ENCODE measurements at regions not wholly inside any gene's neighbourhood (a gene's known extent, or its start where the extent isn't known, plus 50 kb on each side); places are given as distances from the start of the nearest gene placed in this dataset.
"Not testable (repeated sequence)": the region's sequence is repeated elsewhere in the genome, so short reads cannot be mapped to it uniquely, and the experiment has no call there.

DNA sequence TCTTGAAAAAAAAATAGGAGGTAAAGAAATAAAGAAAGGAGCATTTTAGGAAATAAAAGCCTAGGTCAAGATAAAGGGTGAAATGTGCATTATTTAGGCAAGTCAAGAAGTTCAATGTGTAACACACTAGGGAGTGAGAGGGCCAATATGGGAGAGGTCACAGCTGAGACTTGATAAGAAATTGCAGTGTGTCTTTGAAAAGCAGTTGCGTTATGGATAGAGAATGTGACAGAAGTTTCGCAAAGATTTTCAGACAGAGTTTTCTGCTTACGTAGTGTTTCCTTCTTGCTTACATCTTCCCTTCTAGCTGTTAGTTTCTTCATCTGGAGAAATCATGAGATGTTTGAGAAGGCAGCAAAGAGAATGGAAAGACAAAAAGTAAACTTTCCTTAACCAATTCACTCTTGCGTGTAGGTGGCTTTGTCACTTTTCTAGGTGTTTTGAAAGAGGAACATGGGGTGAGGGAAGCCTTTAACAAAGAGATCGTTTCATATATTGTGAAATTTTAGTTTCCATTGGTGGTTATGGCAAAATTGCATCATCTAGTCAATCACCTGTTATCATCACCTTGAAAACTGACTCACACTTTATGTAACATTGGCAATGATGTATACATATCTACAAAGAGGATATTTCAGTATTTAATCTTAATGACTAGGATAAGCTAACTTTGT, 975.5 kb downstream of the OLFM4 start:
- no peak for DNase-seq

DNA sequence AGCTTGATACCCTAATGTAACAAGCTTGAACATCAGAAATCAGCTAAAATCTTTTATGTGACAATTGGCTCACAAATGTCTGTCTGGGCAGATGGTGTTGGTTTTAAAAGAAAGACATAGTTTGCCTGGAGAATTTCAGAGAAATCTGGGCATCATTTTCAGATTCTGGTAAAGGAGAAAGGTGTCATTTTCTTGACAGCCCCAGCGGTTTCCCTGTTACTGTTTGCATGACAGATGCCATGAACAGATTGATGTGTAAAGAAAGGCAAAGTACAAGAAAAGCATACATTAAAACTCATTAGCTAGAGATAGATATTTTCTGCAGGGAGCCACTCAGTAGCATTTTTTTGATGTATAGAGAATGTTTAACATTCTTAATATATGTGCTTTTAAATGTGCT, 987.9 kb downstream of the OLFM4 start:
- DNase-seq: no peak

DNA sequence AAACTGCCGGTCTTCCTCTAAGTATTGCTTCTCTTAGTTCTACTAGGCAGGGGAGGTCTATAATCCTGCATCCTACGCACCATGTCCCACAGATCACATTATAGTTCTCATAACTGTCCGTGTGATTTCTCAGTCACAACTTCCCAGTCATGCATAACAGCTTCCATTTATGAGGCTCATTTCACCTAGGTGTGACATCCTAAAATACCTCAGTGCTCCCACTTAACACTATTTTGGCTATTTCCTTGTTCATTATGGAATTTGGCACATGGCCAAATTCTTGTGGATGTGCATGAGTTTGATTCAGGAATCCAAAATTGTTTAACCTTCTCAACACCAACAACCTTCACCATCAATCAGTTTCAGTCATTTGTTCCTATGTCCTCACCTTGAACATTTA, 989.9 kb downstream of the OLFM4 start:
- no peak for DNase-seq

DNA sequence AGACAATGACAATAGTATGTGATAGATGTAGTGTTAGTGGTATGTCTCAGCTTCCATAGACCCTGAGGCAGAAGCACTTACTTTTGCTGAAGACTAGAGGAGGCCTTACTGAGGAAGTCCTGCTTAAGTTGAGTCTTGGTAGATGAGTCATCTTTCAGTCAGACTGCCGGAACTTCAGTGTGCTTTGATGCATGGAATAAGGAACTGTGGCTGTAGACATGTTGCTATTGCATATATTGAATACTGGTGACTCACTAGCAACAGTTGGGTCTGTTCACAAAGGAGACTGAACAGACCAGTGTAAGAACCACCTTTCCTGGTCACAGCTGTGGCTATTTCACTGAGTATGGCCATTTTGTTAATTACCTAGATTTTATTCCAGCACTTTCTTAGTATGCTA, 1000.6 kb downstream of the OLFM4 start:
- no peak for DNase-seq

DNA sequence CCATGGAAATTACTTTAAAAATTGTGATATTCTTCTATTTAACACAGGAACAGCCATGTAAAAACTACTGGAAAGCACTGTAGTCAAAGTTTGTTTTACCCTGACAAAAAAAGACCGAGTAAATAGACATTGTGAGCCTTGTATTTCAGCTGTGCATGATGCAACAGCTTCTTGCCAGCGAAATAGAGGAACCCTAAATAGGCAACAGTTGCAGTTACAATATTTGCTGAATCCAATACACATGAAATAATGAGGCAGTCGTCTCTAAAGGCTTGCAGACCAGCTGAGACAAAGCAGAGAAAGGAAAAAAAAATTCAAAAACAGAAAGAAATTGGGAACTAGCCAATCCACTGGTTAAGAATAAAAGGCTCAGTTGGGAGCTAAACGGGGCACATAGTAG, 1001.1 kb downstream of the OLFM4 start:
- DNase-seq: no peak

DNA sequence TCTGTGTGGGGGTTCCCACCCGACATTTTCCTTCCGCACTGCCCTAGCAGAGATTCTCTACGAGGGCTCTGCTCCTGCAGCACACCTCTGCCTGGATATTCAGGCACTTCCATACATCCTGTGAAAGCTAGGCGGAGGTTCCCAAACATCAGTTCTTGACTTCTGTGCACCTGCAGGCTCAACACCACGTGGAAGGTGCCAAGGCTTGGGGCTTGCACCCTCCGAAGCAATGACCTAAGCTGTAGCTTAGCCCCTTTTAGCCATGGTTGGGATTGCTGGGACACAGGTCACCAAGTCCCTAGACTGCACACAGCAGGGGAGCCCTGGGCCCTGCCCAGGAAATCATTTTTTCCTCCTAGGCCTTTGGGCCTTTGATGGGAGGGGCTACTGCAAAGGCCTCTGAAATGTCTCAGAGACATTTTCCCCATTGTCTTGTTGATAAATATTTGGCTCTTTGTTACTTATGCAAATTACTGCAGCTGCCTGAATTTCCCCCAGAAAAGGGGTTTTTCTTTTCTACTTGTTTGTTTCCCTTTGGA, 1004.8 kb downstream of the OLFM4 start:
- DNase-seq: no peak

DNA sequence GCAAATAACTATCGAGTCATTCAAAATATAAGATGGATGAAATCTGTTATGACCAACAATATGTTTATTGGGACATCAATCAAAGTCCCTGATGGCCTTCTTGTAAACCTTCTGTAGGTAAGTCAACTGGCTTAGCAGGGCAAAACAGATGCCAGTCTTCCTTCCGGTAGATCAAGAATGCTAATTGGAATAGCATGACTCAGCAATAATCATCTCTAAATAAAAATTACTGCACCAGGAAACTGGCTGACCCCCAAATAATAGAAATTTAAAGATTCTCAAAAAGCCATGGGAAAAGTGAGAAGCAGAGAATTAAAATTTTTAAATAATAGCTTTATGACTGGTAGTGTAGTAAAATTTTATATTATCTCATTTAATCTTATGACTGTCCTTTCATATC, 1005.4 kb downstream of the OLFM4 start:
- no peak for DNase-seq

DNA sequence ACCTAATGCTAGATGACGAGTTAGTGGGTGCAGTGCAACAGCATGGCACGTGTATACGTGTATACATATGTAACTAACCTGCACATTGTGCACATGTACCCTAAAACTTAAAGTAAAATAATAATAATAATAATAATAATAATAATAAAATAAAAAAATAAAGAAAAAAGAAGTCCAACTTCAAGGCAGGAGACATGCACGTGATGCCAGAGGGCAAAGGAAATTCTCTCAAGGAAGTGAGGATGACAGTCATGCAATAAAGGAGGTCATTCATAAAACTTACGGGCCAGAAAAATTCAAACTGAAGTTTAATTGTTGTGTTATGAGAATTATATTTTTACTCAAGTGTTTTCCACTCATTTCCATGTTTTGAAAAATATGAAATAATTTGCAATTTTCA, 1028.8 kb downstream of the OLFM4 start:
- DNase-seq: not testable (repeated sequence)

DNA sequence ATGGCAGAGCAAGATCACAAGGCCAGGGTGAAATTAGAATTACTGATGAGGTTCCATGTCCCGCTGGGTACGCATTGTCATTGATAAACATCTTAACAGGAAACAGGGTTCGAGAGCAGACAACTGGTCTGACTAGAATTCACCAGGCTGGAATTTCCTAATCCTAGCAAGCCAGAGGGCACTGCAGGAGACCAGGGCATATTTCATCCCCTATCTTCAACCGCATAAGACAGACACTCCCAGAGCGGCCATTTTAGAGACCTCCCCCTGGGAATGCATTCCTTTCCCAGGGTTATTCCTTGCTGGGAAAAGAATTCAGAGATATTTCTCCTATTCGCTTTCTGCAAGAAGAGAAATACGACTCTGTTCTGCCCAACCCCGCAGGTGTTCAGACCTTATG, 1041.3 kb downstream of the OLFM4 start:
- not testable (repeated sequence) for DNase-seq

DNA sequence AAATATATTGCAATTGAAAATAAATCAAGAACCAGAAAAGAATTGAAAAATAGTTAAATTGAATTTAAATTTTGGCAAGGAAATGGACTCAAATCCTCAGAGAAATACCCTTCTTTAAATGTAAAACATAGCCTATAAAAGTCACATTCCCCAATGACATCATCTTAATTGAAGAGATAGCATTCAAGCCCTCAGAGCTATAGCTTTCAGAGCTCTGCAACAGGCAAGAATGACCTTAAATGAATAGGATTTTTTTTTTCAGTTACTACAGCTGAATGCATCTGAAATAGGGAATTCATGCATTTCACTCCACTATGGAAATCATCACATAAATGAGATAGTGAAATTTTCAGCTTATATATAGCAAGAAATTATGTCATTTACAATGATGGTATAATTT, 1049.0 kb downstream of the OLFM4 start:
- DNase-seq: no peak

DNA sequence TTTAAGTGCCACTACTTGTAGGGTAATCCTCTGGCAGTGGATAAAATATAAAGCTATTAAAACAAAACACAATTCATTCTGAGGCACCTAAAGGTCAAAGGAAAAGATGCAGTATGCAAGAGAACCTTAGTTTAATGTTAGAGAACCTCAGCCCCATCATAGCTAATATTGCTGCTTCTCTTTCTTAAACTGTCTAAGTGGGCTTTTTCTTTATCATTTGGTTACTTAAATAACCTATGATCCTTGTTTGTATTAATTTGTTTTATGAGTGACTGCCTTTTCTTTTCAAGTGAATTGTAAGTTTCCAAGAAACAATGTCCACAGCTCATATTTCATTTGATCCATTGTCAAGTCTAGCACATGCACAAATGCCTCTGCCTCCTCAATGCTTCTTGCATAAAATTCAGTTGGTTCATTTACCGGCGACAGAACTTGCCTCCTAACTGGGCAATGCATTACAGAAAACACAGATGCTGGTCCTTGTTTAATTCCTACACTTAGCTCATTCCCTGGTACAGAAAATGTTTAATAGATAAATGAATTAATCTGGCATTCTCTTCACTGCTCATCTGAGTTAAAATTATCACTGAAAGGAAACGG, 1049.8 kb downstream of the OLFM4 start:
- DNase-seq: no peak

DNA sequence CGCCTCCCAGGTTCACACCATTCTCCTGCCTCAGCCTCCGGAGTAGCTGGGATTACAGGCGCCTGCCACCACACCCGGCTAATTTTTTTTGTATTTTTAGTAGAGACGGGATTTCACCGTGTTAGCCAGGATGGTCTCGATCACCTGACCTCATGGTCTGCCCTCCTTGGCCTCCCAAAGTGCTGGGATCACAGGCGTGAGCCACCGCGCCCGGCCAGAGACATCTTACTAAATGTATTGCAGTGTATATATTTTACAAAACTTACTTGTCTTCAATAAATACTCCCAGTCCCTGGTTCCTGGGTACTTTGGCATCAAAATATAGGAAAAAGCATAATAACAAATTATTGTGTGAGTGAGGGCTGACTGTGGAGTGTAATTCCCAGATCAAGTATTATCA, 1053.7 kb downstream of the OLFM4 start:
- DNase-seq: not testable (repeated sequence)

DNA sequence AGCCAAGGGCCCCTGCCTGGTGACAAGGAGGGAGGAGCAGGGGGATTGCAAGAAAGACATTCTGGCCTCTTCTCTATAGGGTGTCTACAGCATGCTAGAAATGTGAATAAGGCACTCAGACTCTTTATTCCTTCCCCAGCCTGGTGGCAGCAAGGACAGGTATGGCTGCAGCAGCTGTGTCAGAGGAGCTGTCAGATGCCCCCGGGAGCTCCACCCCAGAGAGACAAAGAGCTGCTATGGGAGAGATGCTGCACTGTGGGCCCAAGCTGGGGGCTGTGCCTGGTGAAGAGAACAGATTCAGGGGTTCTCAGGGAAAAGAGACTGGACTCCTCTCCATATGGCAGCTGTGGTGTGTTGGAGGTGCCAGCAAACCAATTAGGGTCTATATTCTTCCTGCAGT, 1063.3 kb downstream of the OLFM4 start:
- no peak for DNase-seq

DNA sequence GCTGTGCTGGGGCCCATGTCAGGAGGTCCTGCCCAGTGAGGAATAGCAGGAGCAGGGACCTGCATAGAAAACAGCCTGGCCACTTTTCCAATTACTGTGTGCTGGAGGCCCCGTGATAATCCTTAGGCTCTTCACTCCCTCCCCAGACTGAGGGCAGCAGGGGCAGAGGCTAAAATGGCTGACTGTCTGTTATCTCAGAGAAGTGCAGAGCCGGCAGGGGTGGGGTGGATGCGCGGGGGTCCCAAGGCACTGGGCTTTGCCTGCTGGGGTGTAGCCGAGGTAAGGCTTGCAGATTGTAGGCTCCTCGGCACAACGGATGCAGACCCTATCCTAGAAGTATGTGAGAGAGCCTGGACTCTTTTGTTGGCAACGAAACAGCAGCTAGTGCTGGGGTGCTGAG, 1064.1 kb downstream of the OLFM4 start:
- no peak for DNase-seq

DNA sequence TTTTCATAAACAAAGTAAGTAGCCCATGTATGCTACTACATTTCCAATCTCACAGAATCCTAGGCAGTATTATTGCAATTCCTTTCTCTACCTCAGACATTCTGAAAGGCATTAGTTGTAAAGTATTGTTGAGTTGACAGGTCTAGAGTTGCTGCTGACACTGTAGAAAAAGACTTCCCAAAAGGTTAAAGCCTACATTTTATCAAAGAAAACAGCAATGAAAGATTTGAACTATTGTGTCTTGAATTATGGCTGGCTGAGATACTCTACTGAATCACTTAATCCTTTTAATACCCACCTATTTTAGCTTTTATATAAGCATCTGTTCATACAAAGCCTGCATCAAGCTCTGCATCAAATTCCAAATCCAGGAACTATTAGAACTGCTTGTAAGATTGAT, 1082.0 kb downstream of the OLFM4 start:
- no peak for DNase-seq

DNA sequence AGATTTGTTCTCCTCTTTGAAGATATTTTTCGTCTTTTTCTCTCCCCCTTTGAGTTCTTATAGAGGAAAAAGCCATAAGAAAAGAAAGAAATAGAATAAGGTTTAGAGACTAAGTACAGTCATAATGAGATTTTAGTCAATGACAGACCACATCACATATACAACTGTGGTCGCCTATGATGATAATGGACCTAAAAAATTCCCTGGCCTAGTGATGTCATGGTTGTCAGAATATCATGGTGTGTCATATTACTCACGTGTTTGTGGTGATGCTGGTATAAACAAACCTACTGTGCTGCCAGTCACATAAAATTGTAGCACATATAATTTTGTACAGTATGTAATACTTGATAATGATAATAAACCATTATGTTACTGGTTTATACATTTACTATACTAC, 1096.1 kb downstream of the OLFM4 start:
- no peak for DNase-seq

DNA sequence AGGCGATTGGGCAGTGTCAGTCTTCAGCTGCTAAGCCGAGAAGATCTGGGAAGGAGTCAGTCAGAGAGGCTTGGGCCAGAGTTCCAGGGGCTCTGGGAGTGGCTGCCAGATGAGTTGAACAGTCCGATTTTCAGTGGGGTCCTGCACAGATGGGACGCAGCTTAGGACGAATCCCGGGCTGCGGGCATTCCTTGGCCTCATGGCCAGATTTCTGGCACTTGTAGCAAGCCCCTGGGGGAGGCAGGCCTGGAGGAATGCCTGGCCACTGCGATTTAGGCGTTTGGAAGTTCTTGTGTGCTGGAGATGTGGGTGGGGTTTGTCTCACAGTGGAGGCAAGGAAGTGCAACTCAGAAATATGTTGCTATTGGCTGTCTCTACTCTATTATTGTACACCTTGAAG, 1102.3 kb downstream of the OLFM4 start:
- DNase-seq: not testable (repeated sequence)

DNA sequence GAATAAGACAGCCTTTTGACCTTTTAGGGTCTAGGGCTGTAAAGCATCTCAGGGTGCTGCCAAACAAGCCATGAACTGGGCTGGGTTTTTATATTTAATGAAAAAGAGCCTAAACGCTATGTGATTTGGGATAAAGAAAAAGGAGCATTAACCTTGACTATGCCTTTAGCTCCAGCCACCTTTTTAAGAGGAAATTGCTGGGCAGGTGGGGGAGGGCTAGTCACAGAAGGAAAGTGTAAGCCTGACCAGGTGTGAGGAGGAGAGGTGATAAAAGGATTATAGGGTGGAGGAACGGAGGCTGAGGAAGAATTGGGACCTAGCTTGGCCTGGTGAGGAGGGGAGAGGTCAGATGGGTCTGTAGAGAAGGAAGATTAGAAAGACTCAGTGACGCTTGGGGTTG, 1102.8 kb downstream of the OLFM4 start:
- DNase-seq: not testable (repeated sequence)

DNA sequence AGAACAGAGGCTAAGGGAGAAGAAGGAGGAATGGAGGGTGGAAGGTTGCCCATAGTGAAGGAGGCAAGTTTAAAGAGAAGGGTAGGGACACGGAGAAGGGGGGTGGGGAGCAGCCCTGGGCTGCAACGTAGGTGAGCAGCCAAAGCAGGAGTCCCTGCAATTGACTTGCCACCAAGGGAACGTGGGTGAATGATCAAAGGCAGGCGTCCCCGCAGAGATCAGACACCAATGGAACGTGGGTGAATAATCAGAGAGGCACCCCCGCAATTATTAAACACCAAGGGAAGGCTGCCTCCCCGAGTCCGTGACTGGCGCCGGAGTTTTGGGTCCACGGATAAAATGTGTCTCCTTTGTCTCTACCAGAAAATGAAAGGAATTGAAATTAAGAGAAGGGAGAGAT, 1103.5 kb downstream of the OLFM4 start:
- DNase-seq: not testable (repeated sequence)

DNA sequence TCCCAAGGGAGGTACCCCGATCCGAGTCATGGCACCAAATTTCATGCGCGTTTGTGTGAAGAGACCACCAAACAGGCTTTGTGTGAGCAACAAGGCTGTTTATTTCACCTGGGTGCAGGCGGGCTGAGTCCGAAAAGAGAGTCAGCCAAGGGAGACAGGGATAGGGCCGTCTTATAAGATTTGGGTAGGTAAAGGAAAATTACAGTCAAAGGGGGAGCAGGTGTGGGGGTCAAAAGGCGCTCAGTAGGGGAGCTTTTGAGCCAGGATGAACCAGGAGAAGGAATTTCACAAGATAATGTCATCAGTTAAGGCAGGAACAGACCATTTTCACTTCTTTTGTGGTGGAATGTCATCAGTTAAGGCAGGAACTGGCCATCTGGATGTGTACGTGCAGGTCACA, 1104.1 kb downstream of the OLFM4 start:
- not testable (repeated sequence) for DNase-seq

DNA sequence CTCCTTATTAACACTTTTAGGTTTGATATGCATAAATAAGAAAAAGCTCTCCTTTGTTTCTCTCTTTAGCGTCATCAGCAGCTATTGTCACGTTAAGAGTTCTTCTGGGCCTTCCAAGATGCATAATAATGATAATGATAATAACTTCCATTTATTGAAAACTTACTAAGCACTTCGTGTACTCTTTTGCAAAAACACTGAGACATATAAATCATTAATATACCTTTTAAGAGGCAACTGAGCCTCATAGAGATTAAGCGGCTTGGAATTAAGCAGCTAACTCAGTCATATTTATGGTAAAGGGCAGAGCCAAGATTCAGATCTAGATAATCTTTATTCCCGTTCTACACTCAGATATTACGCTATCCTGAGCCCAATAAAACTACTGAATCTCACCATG, 1105.1 kb downstream of the OLFM4 start:
- DNase-seq: no peak

DNA sequence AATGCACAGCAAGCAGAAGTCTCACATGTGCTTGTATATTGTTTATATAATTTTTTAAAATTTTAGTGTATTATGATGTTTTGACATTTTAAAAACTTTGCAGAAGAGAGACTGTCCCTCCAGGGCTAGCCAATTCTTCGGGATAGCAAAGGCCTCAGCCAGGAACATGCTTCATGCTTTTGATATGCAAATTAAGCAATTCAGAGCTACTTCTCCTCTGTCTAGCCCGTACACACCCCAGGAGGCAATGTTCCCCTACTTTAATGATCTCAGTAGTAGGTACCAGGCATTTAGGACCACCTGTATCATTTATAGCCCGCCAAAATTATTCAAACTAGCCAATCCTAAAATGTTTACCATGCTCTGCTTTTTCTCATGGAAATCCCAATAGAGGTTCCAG, 1116.2 kb downstream of the OLFM4 start:
- no peak for DNase-seq

DNA sequence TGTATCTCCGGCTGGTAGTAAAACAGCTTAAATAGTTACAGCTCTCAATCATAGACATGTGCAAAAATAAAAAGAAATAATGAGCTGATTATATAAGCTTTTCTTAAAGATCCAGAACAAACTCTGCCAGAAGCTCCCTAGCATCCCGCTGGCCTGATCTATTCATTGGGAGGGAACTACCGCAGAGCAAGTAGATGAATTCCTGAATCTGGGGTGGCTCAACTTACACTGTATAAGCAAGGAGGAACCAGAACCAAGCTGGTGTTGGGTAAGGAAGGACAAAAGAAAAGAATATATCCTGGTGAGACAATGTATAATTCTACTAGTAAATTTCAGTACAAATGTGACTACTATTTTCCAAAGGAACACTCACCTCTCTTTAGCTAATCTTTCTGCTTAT, 1122.2 kb downstream of the OLFM4 start:
- DNase-seq: no peak

DNA sequence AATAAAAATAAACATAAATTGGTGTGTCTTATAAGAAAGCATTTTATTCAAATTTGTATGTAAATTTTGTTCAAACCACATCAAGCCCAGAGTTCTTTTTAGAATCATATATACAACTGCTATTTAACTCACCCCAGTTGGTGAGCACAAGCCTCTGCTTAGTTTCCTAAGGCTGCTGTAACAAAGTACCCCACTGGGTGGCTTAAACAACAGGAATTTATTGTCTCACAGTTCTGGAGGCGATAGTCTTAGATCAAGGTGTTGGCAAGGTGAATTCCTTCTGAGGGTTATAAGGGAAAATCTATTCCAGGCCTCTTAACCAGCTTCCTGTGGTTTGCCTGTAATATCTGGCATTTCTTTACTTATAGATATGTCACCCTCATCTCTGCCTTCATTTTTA, 1133.5 kb downstream of the OLFM4 start:
- DNase-seq: no peak
